ENCODE measurements at regions not wholly inside any gene's neighbourhood (a gene's known extent, or its start where the extent isn't known, plus 50 kb on each side); places are given as distances from the start of the nearest gene placed in this dataset.

DNA sequence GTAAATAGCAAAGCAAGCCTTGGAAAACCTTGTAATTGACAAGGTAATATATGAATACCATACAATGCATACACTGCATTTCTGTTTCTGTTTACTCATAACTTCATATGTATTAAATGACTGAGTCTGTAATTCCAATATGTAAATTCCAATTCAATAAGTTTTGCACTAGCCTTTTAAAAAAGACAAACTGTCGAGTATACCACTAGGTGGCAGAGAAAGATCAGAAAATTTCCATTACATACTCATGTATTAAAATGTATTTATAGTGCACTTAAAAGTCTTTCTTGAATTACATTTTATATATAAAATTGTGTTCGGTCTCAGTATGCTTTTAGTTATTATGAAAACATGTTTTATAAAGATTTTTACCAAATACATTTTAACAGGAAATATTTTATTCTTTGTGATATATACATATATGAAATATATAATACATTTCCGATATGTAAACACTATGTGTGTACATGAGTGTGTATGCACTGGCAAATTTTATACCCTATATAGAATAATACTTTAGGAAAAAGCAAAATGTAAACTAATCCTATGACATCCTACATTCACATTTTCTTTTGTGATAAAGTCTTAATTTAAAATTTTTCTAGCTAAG, 216.8 kb downstream of the VGLL3 start:
- TF ChIP-seq CTCF (IDR thresholded peaks at IDR 0.05; ENCODE audit: low read length) (peak; percentile 50), EZH2 (optimal IDR thresholded peaks at IDR 0.05; ENCODE audit: low read depth, low read length) (no peak), EZH2phosphoT487 (IDR thresholded peaks at IDR 0.05; ENCODE audit: low read length) (no peak)
